ENCODE measurements at regions not wholly inside any gene's neighbourhood (a gene's known extent, or its start where the extent isn't known, plus 50 kb on each side); places are given as distances from the start of the nearest gene placed in this dataset.

GRCh38 chr10:24039897-24040296 lies 169.0 kb upstream of the KIAA1217 start:
- no peak for DNase-seq (ENCODE audit: low spot score)
- TF ChIP-seq POLR2AphosphoS5 (IDR thresholded peaks at IDR 0.05), result no peak
- TF ChIP-seq CTCF (IDR thresholded peaks at IDR 0.05), result no peak
- TF ChIP-seq POLR2A (IDR thresholded peaks at IDR 0.05), result no peak
- Histone ChIP-seq H3K36me3 (no peaks in the 10 kb centered on the region), H3K27me3 (replicated peaks; ENCODE audit: insufficient read depth) (no peaks in the 10 kb centered on the region), H3K27ac (no peak overlapping the region), H3K4me1 (replicated peaks) (no peaks in the 10 kb centered on the region), H3K9me3 (no peaks in the 10 kb centered on the region), H3K4me3 (no peak overlapping the region)
- intact Hi-C loops (cut with DNase I), result no loop called here
- WGBS, result 88% methylated on average over 3 of the region's 3 CpGs

GRCh38 chr10:24041034-24041433 lies 167.9 kb upstream of the KIAA1217 start:
- Histone ChIP-seq H3K36me3 (no peaks in the 10 kb centered on the region), H3K9me3 (no peaks in the 10 kb centered on the region), H3K27me3 (replicated peaks; ENCODE audit: insufficient read depth) (no peaks in the 10 kb centered on the region), H3K27ac (no peak overlapping the region), H3K4me3 (no peak overlapping the region), H3K4me1 (replicated peaks) (no peaks in the 10 kb centered on the region)
- intact Hi-C loops (cut with DNase I), result no loop called here
- no peak for DNase-seq (ENCODE audit: low spot score)
- 58% methylated on average over 3 of the region's 3 CpGs for WGBS
- no peak for TF ChIP-seq POLR2AphosphoS5 (IDR thresholded peaks at IDR 0.05)
- TF ChIP-seq CTCF (IDR thresholded peaks at IDR 0.05), result no peak
- TF ChIP-seq POLR2A (IDR thresholded peaks at IDR 0.05), result no peak

GRCh38 chr10:24041834-24042233 lies 167.1 kb upstream of the KIAA1217 start:
- no peaks in the 10 kb centered on the region for H3K36me3 ChIP-seq
- H3K9me3 ChIP-seq, result no peaks in the 10 kb centered on the region
- TF ChIP-seq CTCF (IDR thresholded peaks at IDR 0.05), result no peak
- TF ChIP-seq POLR2AphosphoS5 (IDR thresholded peaks at IDR 0.05), result no peak
- no peak for TF ChIP-seq POLR2A (IDR thresholded peaks at IDR 0.05)
- DNase-seq (ENCODE audit: low spot score), result no peak
- intact Hi-C loops (cut with DNase I), result no loop called here
- no peak overlapping the region for H3K27ac ChIP-seq
- H3K4me1 ChIP-seq (replicated peaks), result no peaks in the 10 kb centered on the region
- 36% methylated on average over 8 of the region's 8 CpGs for WGBS
- H3K27me3 ChIP-seq (replicated peaks; ENCODE audit: insufficient read depth), result no peaks in the 10 kb centered on the region
- no peak overlapping the region for H3K4me3 ChIP-seq

GRCh38 chr10:24042884-24043283 lies 166.1 kb upstream of the KIAA1217 start:
- Histone ChIP-seq H3K9me3 (no peaks in the 10 kb centered on the region), H3K27me3 (replicated peaks; ENCODE audit: insufficient read depth) (no peaks in the 10 kb centered on the region), H3K27ac (no peak overlapping the region), H3K4me1 (replicated peaks) (no peaks in the 10 kb centered on the region), H3K4me3 (no peak overlapping the region), H3K36me3 (no peaks in the 10 kb centered on the region)
- WGBS, result 74% methylated on average over 3 of the region's 3 CpGs
- no peak for DNase-seq (ENCODE audit: low spot score)
- intact Hi-C loops (cut with DNase I), result no loop called here
- TF ChIP-seq POLR2AphosphoS5 (IDR thresholded peaks at IDR 0.05) (no peak), POLR2A (IDR thresholded peaks at IDR 0.05) (no peak), CTCF (IDR thresholded peaks at IDR 0.05) (no peak)

- 94% methylated on average over 2 of the region's 2 CpGs for WGBS
- Histone ChIP-seq H3K27ac (no peak overlapping the region), H3K9me3 (no peaks in the 10 kb centered on the region), H3K4me1 (replicated peaks) (no peaks in the 10 kb centered on the region), H3K4me3 (no peak overlapping the region), H3K36me3 (no peaks in the 10 kb centered on the region), H3K27me3 (replicated peaks; ENCODE audit: insufficient read depth) (no peaks in the 10 kb centered on the region)
- TF ChIP-seq POLR2A (IDR thresholded peaks at IDR 0.05) (no peak), CTCF (IDR thresholded peaks at IDR 0.05) (no peak), POLR2AphosphoS5 (IDR thresholded peaks at IDR 0.05) (no peak)
- intact Hi-C loops (cut with DNase I), result no loop called here
- DNase-seq (ENCODE audit: low spot score), result no peak
These were observed 162.9 kb upstream of the KIAA1217 start for GRCh38 chr10:24046060-24046459.

Measured in prostate gland (tissue), 2 donors.